ENCODE measurements at regions not wholly inside any gene's neighbourhood (a gene's known extent, or its start where the extent isn't known, plus 50 kb on each side); places are given as distances from the start of the nearest gene placed in this dataset.
"Not testable (repeated sequence)": the region's sequence is repeated elsewhere in the genome, so short reads cannot be mapped to it uniquely, and the experiment has no call there.

- H3K23me2 ChIP-seq (ENCODE audit: low read depth, low read length); H3K23ac ChIP-seq (ENCODE audit: insufficient read length); H3K9ac ChIP-seq (replicated peaks in 1 of 4; ENCODE audit: extremely low read depth in 1 of 4, low read depth in 3 of 4, low read length in 3 of 4); DNase-seq (ENCODE audit: low read depth in 1 of 2, low spot score in 2 of 2); H3K36me3 ChIP-seq (ENCODE audit: control insufficient read depth in 2 of 4, insufficient read depth in 4 of 4, low read length in 3 of 4); H3K27me3 ChIP-seq (replicated peaks in 1 of 4; ENCODE audit: control insufficient read depth in 3 of 4, extremely low read depth in 1 of 4, insufficient read depth in 3 of 4, low read length in 3 of 4); H2AK5ac ChIP-seq (ENCODE audit: low read depth, low read length); FAIRE-seq; H3K56ac ChIP-seq (replicated peaks; ENCODE audit: insufficient read length, low read depth, low read length); CTCF ChIA-PET (ENCODE audit: partially characterized antibody); H2BK12ac ChIP-seq (ENCODE audit: low read depth, low read length); H3K4ac ChIP-seq (replicated peaks; ENCODE audit: insufficient read length, low read depth, low read length); H2AFZ ChIP-seq (ENCODE audit: low read length); H4K8ac ChIP-seq (ENCODE audit: extremely low read depth, insufficient read depth, low read length); H2BK20ac ChIP-seq (ENCODE audit: low read length); H3K4me2 ChIP-seq (ENCODE audit: insufficient read depth in 1 of 2, low read depth in 2 of 2, low read length in 2 of 2); H2BK15ac ChIP-seq (ENCODE audit: low read length); H3K14ac ChIP-seq (ENCODE audit: insufficient read length); H2BK5ac ChIP-seq (ENCODE audit: low read depth, low read length); H4K5ac ChIP-seq (ENCODE audit: insufficient read length, low read depth, low read length); POLR2A ChIA-PET (ENCODE audit: partially characterized antibody); H4K20me1 ChIP-seq (replicated peaks in 1 of 2; ENCODE audit: control insufficient read depth in 1 of 2, insufficient read depth in 2 of 2, low read length in 2 of 2); H3K79me1 ChIP-seq (ENCODE audit: low read depth, low read length); H3K18ac ChIP-seq (ENCODE audit: extremely low read depth, low read length); H3K4me3 ChIP-seq (ENCODE audit: extremely low read depth in 1 of 4, insufficient read depth in 2 of 4, low read depth in 3 of 4, low read length in 4 of 4); H4K91ac ChIP-seq (replicated peaks; ENCODE audit: insufficient read length, low read length); H3K9me3 ChIP-seq (ENCODE audit: insufficient read depth in 2 of 2, low read depth in 1 of 2, low read length in 1 of 2); H3K27ac ChIP-seq (ENCODE audit: low read depth, low read length); H3K79me2 ChIP-seq (ENCODE audit: control insufficient read depth in 1 of 2, insufficient read depth in 2 of 2, low read length in 2 of 2); H2BK120ac ChIP-seq (replicated peaks; ENCODE audit: low read depth, low read length): not testable (repeated sequence)
- 63% methylated on average over 2 of the region's 2 CpGs; no CpG with 5 or more reads in 1 of the 2 experiments for WGBS, 2 experiments (ENCODE audit: extremely low coverage in 1 of 2, insufficient coverage in 1 of 2, insufficient read length in 1 of 2, insufficient replicate concordance in 2 of 2, low coverage in 1 of 2, low lambda C conversion rate in 2 of 2, missing lambda C conversion rate in 1 of 2)
- H3K4me1 ChIP-seq (replicated peaks in 1 of 4; ENCODE audit: control insufficient read depth in 3 of 4, insufficient read depth in 4 of 4, low read length in 3 of 4), result peaks cover 3 to 12% (median 6%) of the 10 kb centered on the region in 4 experiments; a peak in 4 of 7 replicates
Observed at GRCh38 chr2:35818359-35818758, 537.2 kb upstream of the CRIM1 start.

GRCh38 chr2:35814597-35814996, 541.0 kb upstream of the CRIM1 start:
- H3K14ac ChIP-seq (ENCODE audit: insufficient read length); H3K4me2 ChIP-seq (ENCODE audit: insufficient read depth in 1 of 2, low read depth in 2 of 2, low read length in 2 of 2); CTCF ChIA-PET (ENCODE audit: partially characterized antibody); H3K9ac ChIP-seq (replicated peaks in 1 of 4; ENCODE audit: extremely low read depth in 1 of 4, low read depth in 3 of 4, low read length in 3 of 4); H3K4me3 ChIP-seq (ENCODE audit: extremely low read depth in 1 of 4, insufficient read depth in 2 of 4, low read depth in 3 of 4, low read length in 4 of 4); H4K5ac ChIP-seq (ENCODE audit: insufficient read length, low read depth, low read length); FAIRE-seq; H3K79me1 ChIP-seq (ENCODE audit: low read depth, low read length); H3K36me3 ChIP-seq (ENCODE audit: control insufficient read depth in 2 of 4, insufficient read depth in 4 of 4, low read length in 3 of 4); H3K23me2 ChIP-seq (ENCODE audit: low read depth, low read length); H3K27ac ChIP-seq (ENCODE audit: low read depth, low read length); H3K23ac ChIP-seq (ENCODE audit: insufficient read length); H3K18ac ChIP-seq (ENCODE audit: extremely low read depth, low read length); H3K27me3 ChIP-seq (replicated peaks in 1 of 4; ENCODE audit: control insufficient read depth in 3 of 4, extremely low read depth in 1 of 4, insufficient read depth in 3 of 4, low read length in 3 of 4); H3K79me2 ChIP-seq (ENCODE audit: control insufficient read depth in 1 of 2, insufficient read depth in 2 of 2, low read length in 2 of 2); H4K91ac ChIP-seq (replicated peaks; ENCODE audit: insufficient read length, low read length); H2AK5ac ChIP-seq (ENCODE audit: low read depth, low read length); H2BK20ac ChIP-seq (ENCODE audit: low read length); H3K56ac ChIP-seq (replicated peaks; ENCODE audit: insufficient read length, low read depth, low read length); H3K4me1 ChIP-seq (replicated peaks in 1 of 4; ENCODE audit: control insufficient read depth in 3 of 4, insufficient read depth in 4 of 4, low read length in 3 of 4); H3K4ac ChIP-seq (replicated peaks; ENCODE audit: insufficient read length, low read depth, low read length); DNase-seq (ENCODE audit: low read depth in 1 of 2, low spot score in 2 of 2); H4K20me1 ChIP-seq (replicated peaks in 1 of 2; ENCODE audit: control insufficient read depth in 1 of 2, insufficient read depth in 2 of 2, low read length in 2 of 2); H2BK5ac ChIP-seq (ENCODE audit: low read depth, low read length); H2AFZ ChIP-seq (ENCODE audit: low read length); POLR2A ChIA-PET (ENCODE audit: partially characterized antibody); H4K8ac ChIP-seq (ENCODE audit: extremely low read depth, insufficient read depth, low read length); H2BK120ac ChIP-seq (replicated peaks; ENCODE audit: low read depth, low read length); H2BK15ac ChIP-seq (ENCODE audit: low read length); H3K9me3 ChIP-seq (ENCODE audit: insufficient read depth in 2 of 2, low read depth in 1 of 2, low read length in 1 of 2); H2BK12ac ChIP-seq (ENCODE audit: low read depth, low read length): not testable (repeated sequence)
- 94% methylated on average over 7 of the region's 7 CpGs; no CpG with 5 or more reads in 1 of the 2 experiments for WGBS, 2 experiments (ENCODE audit: extremely low coverage in 1 of 2, insufficient coverage in 1 of 2, insufficient read length in 1 of 2, insufficient replicate concordance in 2 of 2, low coverage in 1 of 2, low lambda C conversion rate in 2 of 2, missing lambda C conversion rate in 1 of 2)

All from H1 (cell line).